Breast epithelium (tissue), 4 donors: ENCODE measurements at regions not wholly inside any gene's neighbourhood (a gene's known extent, or its start where the extent isn't known, plus 50 kb on each side); places are given as distances from the start of the nearest gene placed in this dataset.

ENCODE experiments used
- DNase-seq, 2 donors: peaks; one replicate each; pipeline ENCODE4 v3.0.0-alpha.2; 2019; ENCODE audit warnings: low spot score in 2 of 2
- H3K27ac ChIP-seq, 2 donors: fragments of 200-600 bp; sonication (generic) in 1 of 2; one replicate each; pipeline ENCODE4 v1.5.1; 2016 to 2019; ENCODE audit warnings: mild to moderate bottlenecking in 1 of 2
- H3K27me3 ChIP-seq, 2 donors: fragments of 200-600 bp; sonication (generic) in 1 of 2; one replicate each; pipeline versions ENCODE4 v1.5.1 to v1.6.0; 2017 to 2019; ENCODE audit warnings: control low read depth in 1 of 2, mild to moderate bottlenecking in 1 of 2
- H3K36me3 ChIP-seq: fragments of 200-600 bp; one replicate; pipeline ENCODE4 v1.5.1; 2019
- H3K4me1 ChIP-seq, 2 donors: fragments of 200-600 bp; sonication (generic); one replicate each; pipeline ENCODE4 v1.5.1; 2016 to 2019; ENCODE audit warnings: control low read depth in 1 of 2
- H3K4me3 ChIP-seq, 3 donors: fragments of 200-600 bp; sonication (generic); 1 replicate in 2 of 3; 2 replicates in 1 of 3; pipeline ENCODE4 v1.5.1; 2016 to 2019; ENCODE audit warnings: mild to moderate bottlenecking in 3 of 3, moderate library complexity in 2 of 3
- H3K9me3 ChIP-seq, 2 donors: fragments of 200-600 bp; sonication (generic) in 1 of 2; one replicate each; pipeline ENCODE4 v1.5.1; 2016 to 2019; ENCODE audit warnings: control low read depth in 1 of 2
- CTCF ChIP-seq, 3 donors: fragments of 450-650 bp; IDR thresholded peaks; one replicate each; pipeline ENCODE4 v1.5.1; 2016 to 2017; ENCODE audit warnings: antibody characterized with exemption in 3 of 3, mild to moderate bottlenecking in 3 of 3, moderate library complexity in 3 of 3
- POLR2A ChIP-seq: fragments of 450-650 bp; IDR thresholded peaks from one replicate; pipeline ENCODE4 v1.6.1; 2016; ENCODE audit warnings: antibody characterized with exemption, mild to moderate bottlenecking, moderate library complexity
- POLR2AphosphoS5 ChIP-seq, 3 donors: sonication (generic); formaldehyde crosslinking; IDR thresholded peaks; one replicate each; pipeline ENCODE4 v1.6.1; 2017; ENCODE audit warnings: antibody characterized with exemption in 3 of 3
- intact Hi-C: fragments of 100-400 bp; cut with DNase I; formaldehyde crosslinking; loops from one replicate; pipeline ENCODE4 v1.15.1; 2023; ENCODE audit warnings: low total_unique reads

GRCh38 chr9:106771608-106772007 lies 91.4 kb upstream of the ZNF462 start:
- no peak for TF ChIP-seq CTCF (IDR thresholded peaks at IDR 0.05)
- no peak for TF ChIP-seq POLR2A
- no peak for TF ChIP-seq POLR2AphosphoS5 (IDR thresholded peaks at IDR 0.05)
- H3K9me3 ChIP-seq: no peaks in the 10 kb centered on the region
- peak overlapping the region in 1 of 2 donors; percentile 0 for H3K27ac ChIP-seq
- no peaks in the 10 kb centered on the region for H3K27me3 ChIP-seq
- intact Hi-C loops: no loop called here
- H3K4me1 ChIP-seq: no peaks in the 10 kb centered on the region
- no peak overlapping the region for H3K4me3 ChIP-seq
- H3K36me3 ChIP-seq: no peaks in the 10 kb centered on the region
- DNase-seq: peak; percentile 21 to 75

GRCh38 chr9:106772523-106773290 lies 90.3 kb upstream of the ZNF462 start:
- intact Hi-C loops: no loop called here
- Histone ChIP-seq H3K36me3 (no peaks in the 10 kb centered on the region), H3K27ac (no peak overlapping the region), H3K27me3 (no peaks in the 10 kb centered on the region), H3K4me3 (no peak overlapping the region), H3K9me3 (no peaks in the 10 kb centered on the region), H3K4me1 (no peaks in the 10 kb centered on the region)
- DNase-seq: no peak
- TF ChIP-seq CTCF (IDR thresholded peaks at IDR 0.05) (no peak), POLR2A (no peak)

GRCh38 chr9:106773750-106774149 lies 89.2 kb upstream of the ZNF462 start:
- H3K27me3 ChIP-seq: no peaks in the 10 kb centered on the region
- no peak overlapping the region for H3K27ac ChIP-seq
- no peak for TF ChIP-seq CTCF (IDR thresholded peaks at IDR 0.05)
- no peak for TF ChIP-seq POLR2AphosphoS5 (IDR thresholded peaks at IDR 0.05)
- TF ChIP-seq POLR2A: no peak
- intact Hi-C loops: no loop called here
- no peaks in the 10 kb centered on the region for H3K36me3 ChIP-seq
- no peak for DNase-seq
- H3K4me3 ChIP-seq: no peak overlapping the region
- H3K4me1 ChIP-seq: no peaks in the 10 kb centered on the region
- H3K9me3 ChIP-seq: no peaks in the 10 kb centered on the region

DNA sequence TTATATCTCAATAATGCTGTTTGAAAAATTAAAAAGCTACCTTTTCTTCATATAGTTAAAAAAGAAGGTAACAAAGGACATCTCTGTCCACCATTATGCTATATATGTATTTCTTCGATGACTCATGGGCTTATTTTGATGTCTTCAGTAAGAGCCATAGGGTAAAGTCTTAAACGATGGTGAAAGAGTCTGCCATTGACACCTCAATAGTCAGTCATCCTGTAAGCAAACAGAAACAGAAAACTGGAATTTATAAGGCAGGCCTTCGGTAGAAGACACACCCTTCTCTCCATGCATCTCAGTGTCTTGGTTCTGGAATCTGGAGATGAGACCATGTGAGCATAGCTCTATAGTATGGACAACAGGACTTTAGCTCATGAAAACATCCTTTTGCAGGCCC lies 87.0 kb upstream of the ZNF462 start:
- Histone ChIP-seq H3K27me3 (no peaks in the 10 kb centered on the region), H3K36me3 (no peaks in the 10 kb centered on the region), H3K4me1 (no peaks in the 10 kb centered on the region), H3K27ac (no peak overlapping the region), H3K4me3 (no peak overlapping the region), H3K9me3 (no peaks in the 10 kb centered on the region)
- no peak for DNase-seq
- intact Hi-C loops: no loop called here
- TF ChIP-seq POLR2A (no peak), CTCF (IDR thresholded peaks at IDR 0.05) (no peak), POLR2AphosphoS5 (IDR thresholded peaks at IDR 0.05) (no peak)

GRCh38 chr9:106779796-106780195 lies 83.2 kb upstream of the ZNF462 start:
- Histone ChIP-seq H3K27me3 (no peaks in the 10 kb centered on the region), H3K4me3 (no peak overlapping the region), H3K36me3 (no peaks in the 10 kb centered on the region), H3K27ac (no peak overlapping the region), H3K9me3 (no peaks in the 10 kb centered on the region), H3K4me1 (no peaks in the 10 kb centered on the region)
- no peak for TF ChIP-seq CTCF (IDR thresholded peaks at IDR 0.05)
- no peak for TF ChIP-seq POLR2A
- no peak for TF ChIP-seq POLR2AphosphoS5 (IDR thresholded peaks at IDR 0.05)
- no peak for DNase-seq
- intact Hi-C loops: no loop called here
